Lung (tissue), 11 donors: ENCODE measurements at regions not wholly inside any gene's neighbourhood (a gene's known extent, or its start where the extent isn't known, plus 50 kb on each side); places are given as distances from the start of the nearest gene placed in this dataset.

ENCODE experiments used
- ATAC-seq: fragments of 200-7000 bp; cut with Tn5 transposase; one replicate; pipeline ENCODE4 v1.9.1; 2020; ENCODE audit warnings: moderate number of reproducible peaks; ENCODE audit not compliant: insufficient read depth, low FRiP score
- DNase-seq, 3 donors: peaks; one replicate each; pipeline ENCODE4 v3.0.0-alpha.2; 2013 to 2017
- H3K27ac ChIP-seq, 2 donors: one replicate each; pipeline ENCODE4 v1.5.1; 2013; ENCODE audit warnings: mild to moderate bottlenecking in 2 of 2, moderate library complexity in 2 of 2, control low read depth in 1 of 2, inconsistent platforms in 1 of 2, low read depth in 1 of 2, low read length in 1 of 2
- H3K27me3 ChIP-seq, 3 donors: one replicate each; pipeline ENCODE4 v1.5.1; 2013; ENCODE audit warnings: low read length in 2 of 3; ENCODE audit not compliant: control insufficient read depth in 3 of 3, insufficient read depth in 3 of 3
- H3K36me3 ChIP-seq, 4 donors: one replicate each; pipeline ENCODE4 v1.5.1; 2013; ENCODE audit warnings: low read length in 4 of 4, mild to moderate bottlenecking in 1 of 4, moderate library complexity in 1 of 4; ENCODE audit not compliant: control insufficient read depth in 4 of 4, insufficient read depth in 4 of 4
- H3K4me1 ChIP-seq, 5 donors: one replicate each; pipeline ENCODE4 v1.5.1; 2013; ENCODE audit warnings: low read length in 5 of 5, mild to moderate bottlenecking in 2 of 5, moderate library complexity in 1 of 5; ENCODE audit not compliant: control insufficient read depth in 5 of 5, insufficient read depth in 5 of 5
- H3K4me3 ChIP-seq: one replicate; pipeline ENCODE4 v1.5.1; 2013; ENCODE audit warnings: mild to moderate bottlenecking, control low read depth, moderate library complexity
- H3K9ac ChIP-seq, 2 donors: one replicate each; pipeline ENCODE4 v1.5.1; 2013; ENCODE audit warnings: low read length in 2 of 2, control low read depth in 1 of 2; ENCODE audit not compliant: insufficient read depth in 1 of 2
- H3K9me3 ChIP-seq, 4 donors: one replicate each; pipeline ENCODE4 v1.5.1; 2013; ENCODE audit warnings: low read length in 3 of 4, mild to moderate bottlenecking in 1 of 4, moderate library complexity in 1 of 4; ENCODE audit not compliant: control insufficient read depth in 4 of 4, insufficient read depth in 3 of 4
- CTCF ChIP-seq: IDR thresholded peaks from 2 replicates; pipeline ENCODE4 v1.5.1; 2012; ENCODE audit warnings: mild to moderate bottlenecking; ENCODE audit errors: control extremely low read depth, extremely low read depth
- WGBS, 2 donors: extraction: QIAGEN DNeasy Blood & Tissue Kit; methylation state at CpG; one replicate each; pipeline ENCODE4 v1.1.7; 2013; 5-methylcytosine and 5-hydroxymethylcytosine counted together
- donor health status: control.
- donor health status: control.
- donor health status: Bipolar disorder and iron deficiency.
- donor health status: healthy.
- donor health status: DM: yes; HTN: yes; CAD: no.

- no peak for TF ChIP-seq CTCF
- Histone ChIP-seq H3K9me3 (no peaks in the 10 kb centered on the region), H3K27me3 (no peaks in the 10 kb centered on the region), H3K27ac (peak overlapping the region in 1 of 2 donors; percentile 56), H3K36me3 (no peaks in the 10 kb centered on the region), H3K4me1 (no peaks in the 10 kb centered on the region), H3K4me3 (no peak overlapping the region), H3K9ac (no peak overlapping the region)
- ATAC-seq, result peak; percentile 76
- DNase-seq, result no peak
- 65 to 80% methylated on average over 6 of the region's 6 CpGs for WGBS, 2 donors
Measured at GRCh38 chr15:45919806-45920205, 285.0 kb downstream of the SQOR start.

- peak in 2 of 3 donors; percentile 1 to 19 for DNase-seq
- WGBS, 2 donors, result 28 to 44% methylated on average over 4 of the region's 4 CpGs
- no peak overlapping the region for H3K9ac ChIP-seq
- H3K4me3 ChIP-seq, result no peak overlapping the region
- H3K36me3 ChIP-seq, result no peaks in the 10 kb centered on the region
- no peaks in the 10 kb centered on the region for H3K9me3 ChIP-seq
- ATAC-seq, result no peak
- TF ChIP-seq CTCF, result no peak
- H3K27ac ChIP-seq, result peak overlapping the region in 1 of 2 donors; percentile 63
- no peaks in the 10 kb centered on the region for H3K27me3 ChIP-seq
- no peaks in the 10 kb centered on the region for H3K4me1 ChIP-seq
Measured at GRCh38 chr15:45921376-45921775, 286.5 kb downstream of the SQOR start.

GRCh38 chr15:45921978-45922377 is 287.1 kb downstream of the SQOR start:
- no peaks in the 10 kb centered on the region for H3K9me3 ChIP-seq
- DNase-seq (peak in 1 of 3 donors; percentile 11), ATAC-seq (no peak)
- no peaks in the 10 kb centered on the region for H3K27me3 ChIP-seq
- WGBS, 2 donors, result 81 to 88% methylated on average over 2 of the region's 2 CpGs
- TF ChIP-seq CTCF, result no peak
- H3K36me3 ChIP-seq, result no peaks in the 10 kb centered on the region
- H3K4me3 ChIP-seq, result no peak overlapping the region
- no peak overlapping the region for H3K9ac ChIP-seq
- no peak overlapping the region for H3K27ac ChIP-seq
- no peaks in the 10 kb centered on the region for H3K4me1 ChIP-seq

- Histone ChIP-seq H3K27me3 (no peaks in the 10 kb centered on the region), H3K4me1 (no peaks in the 10 kb centered on the region), H3K9me3 (no peaks in the 10 kb centered on the region), H3K4me3 (no peak overlapping the region), H3K9ac (no peak overlapping the region), H3K36me3 (no peaks in the 10 kb centered on the region), H3K27ac (no peak overlapping the region)
- 87 to 88% methylated on average over 5 of the region's 5 CpGs for WGBS, 2 donors
- ATAC-seq, result no peak
- TF ChIP-seq CTCF, result no peak
- DNase-seq, result no peak
Measured at GRCh38 chr15:45941367-45941766, 306.5 kb downstream of the SQOR start.
